Activated CD8-positive, alpha-beta memory T cell treated with anti-CD3 and anti-CD28 coated beads, Interleukin-2, amount 10 ng/mL, durations not matched to agents 7 days and 5 days (primary cell): ENCODE measurements at regions not wholly inside any gene's neighbourhood (a gene's known extent, or its start where the extent isn't known, plus 50 kb on each side); places are given as distances from the start of the nearest gene placed in this dataset.

Experiments used
- ATAC-seq: fragments of 150-1000 bp; cut with Tn5 transposase; one replicate; pipeline ENCODE4 v1.10.0; 2021; ENCODE audit warnings: moderate library complexity
- CTCF ChIA-PET: fragments of 350-600 bp; sonication (Branson Sonifier 250); formaldehyde crosslinking; loops from one replicate; lab custom pipeline; 2021; ENCODE audit warnings: antibody characterized with exemption; lab: Charles Lee
- DNase-seq: peaks from one replicate; pipeline ENCODE4 v3.0.0-alpha.2; 2020
- H3K27ac Mint-ChIP-seq: one replicate; pipeline ENCODE4 v1.8.0; 2021; ENCODE audit warnings: mild to moderate bottlenecking, mixed read lengths
- H3K27me3 Mint-ChIP-seq: one replicate; pipeline ENCODE4 v1.8.0; 2021; ENCODE audit warnings: mixed read lengths
- H3K36me3 Mint-ChIP-seq: one replicate; pipeline ENCODE4 v1.8.0; 2021; ENCODE audit warnings: mild to moderate bottlenecking, mixed read lengths
- H3K4me1 Mint-ChIP-seq: one replicate; pipeline ENCODE4 v1.8.0; 2021; ENCODE audit warnings: mixed read lengths
- H3K4me3 Mint-ChIP-seq: one replicate; pipeline ENCODE4 v1.8.0; 2021; ENCODE audit warnings: mild to moderate bottlenecking, moderate library complexity, mixed read lengths
- H3K9me3 Mint-ChIP-seq: one replicate; pipeline ENCODE4 v1.8.0; 2022; ENCODE audit warnings: low read depth, mixed read lengths

- peaks cover 24% of the 10 kb centered on the region for H3K9me3 Mint-ChIP-seq
- CTCF ChIA-PET, result interaction anchor here (0.6 to 1.4 kb wide), 2 partner anchors 11 to 493 kb away, joined by 3 to 4 read pairs; no protein-coding TSS in a partner anchor
- H3K4me1 Mint-ChIP-seq, result peaks cover 10% of the 10 kb centered on the region
- H3K27ac Mint-ChIP-seq, result no peak overlapping the region
- H3K27me3 Mint-ChIP-seq, result no peaks in the 10 kb centered on the region
- no peak overlapping the region for H3K4me3 Mint-ChIP-seq
- no peak for DNase-seq
- peaks cover 72% of the 10 kb centered on the region for H3K36me3 Mint-ChIP-seq
- no peak for ATAC-seq
These were observed 181.6 kb upstream of the FOXN3 start for GRCh38 chr14:89598548-89599186.

- Mint-ChIP-seq H3K4me1 (peaks cover 11% of the 10 kb centered on the region), H3K27me3 (no peaks in the 10 kb centered on the region), H3K9me3 (peaks cover 23% of the 10 kb centered on the region), H3K4me3 (no peak overlapping the region), H3K36me3 (peaks cover 55% of the 10 kb centered on the region), H3K27ac (no peak overlapping the region)
- DNase-seq (no peak), ATAC-seq (no peak)
- CTCF ChIA-PET, result no interaction called here
These were observed 175.9 kb upstream of the FOXN3 start for GRCh38 chr14:89592961-89593360.

GRCh38 chr14:89589400-89590118, 172.5 kb upstream of the FOXN3 start:
- CTCF ChIA-PET, result no interaction called here
- H3K9me3 Mint-ChIP-seq, result peaks cover 17% of the 10 kb centered on the region
- no peak overlapping the region for H3K27ac Mint-ChIP-seq
- peaks cover 47% of the 10 kb centered on the region for H3K36me3 Mint-ChIP-seq
- peaks cover 32% of the 10 kb centered on the region for H3K4me1 Mint-ChIP-seq
- H3K27me3 Mint-ChIP-seq, result no peaks in the 10 kb centered on the region
- DNase-seq (no peak), ATAC-seq (no peak)
- H3K4me3 Mint-ChIP-seq, result no peak overlapping the region

GRCh38 chr14:89588840-89589296, 171.8 kb upstream of the FOXN3 start:
- ATAC-seq (no peak), DNase-seq (no peak)
- Mint-ChIP-seq H3K27ac (no peak overlapping the region), H3K27me3 (no peaks in the 10 kb centered on the region), H3K4me1 (peaks cover 32% of the 10 kb centered on the region), H3K9me3 (peaks cover 17% of the 10 kb centered on the region), H3K36me3 (peaks cover 41% of the 10 kb centered on the region), H3K4me3 (no peak overlapping the region)
- CTCF ChIA-PET, result no interaction called here

- CTCF ChIA-PET, result no interaction called here
- Mint-ChIP-seq H3K4me3 (no peak overlapping the region), H3K4me1 (peaks cover 32% of the 10 kb centered on the region), H3K9me3 (peaks cover 17% of the 10 kb centered on the region), H3K36me3 (peaks cover 42% of the 10 kb centered on the region), H3K27me3 (no peaks in the 10 kb centered on the region), H3K27ac (no peak overlapping the region)
- DNase-seq (no peak), ATAC-seq (no peak)
These were observed 171.0 kb upstream of the FOXN3 start for GRCh38 chr14:89588016-89588415.

- Mint-ChIP-seq H3K27ac (no peak overlapping the region), H3K36me3 (peaks cover 39% of the 10 kb centered on the region), H3K27me3 (no peaks in the 10 kb centered on the region), H3K9me3 (peaks cover 10% of the 10 kb centered on the region), H3K4me1 (peaks cover 25% of the 10 kb centered on the region), H3K4me3 (no peak overlapping the region)
- ATAC-seq (no peak), DNase-seq (no peak)
- CTCF ChIA-PET, result interaction anchor here (0.9 kb wide), 1 partner anchor 157 kb away, joined by 3 read pairs; no protein-coding TSS in a partner anchor
These were observed 170.0 kb upstream of the FOXN3 start for GRCh38 chr14:89587136-89587420.

GRCh38 chr14:89586258-89587135, 169.5 kb upstream of the FOXN3 start:
- no peak overlapping the region for H3K4me3 Mint-ChIP-seq
- peaks cover 42% of the 10 kb centered on the region for H3K36me3 Mint-ChIP-seq
- H3K4me1 Mint-ChIP-seq, result peaks cover 25% of the 10 kb centered on the region
- CTCF ChIA-PET, result interaction anchor here (0.9 kb wide), 2 partner anchors 156 to 172 kb away, joined by 3 read pairs; no protein-coding TSS in a partner anchor
- peaks cover 6% of the 10 kb centered on the region for H3K9me3 Mint-ChIP-seq
- peak; percentile 70 for DNase-seq
- H3K27ac Mint-ChIP-seq, result peak overlapping the region; percentile 8
- H3K27me3 Mint-ChIP-seq, result no peaks in the 10 kb centered on the region
- peak; percentile 73 for ATAC-seq

- Mint-ChIP-seq H3K4me1 (no peaks in the 10 kb centered on the region), H3K4me3 (no peak overlapping the region), H3K36me3 (peaks cover 19% of the 10 kb centered on the region), H3K27ac (no peak overlapping the region), H3K27me3 (no peaks in the 10 kb centered on the region), H3K9me3 (no peaks in the 10 kb centered on the region)
- no peak for ATAC-seq
- DNase-seq, result no peak
- CTCF ChIA-PET, result no interaction called here
These were observed 161.1 kb upstream of the FOXN3 start for GRCh38 chr14:89578156-89578555.

- ATAC-seq, result no peak
- DNase-seq, result no peak
- H3K4me1 Mint-ChIP-seq, result no peaks in the 10 kb centered on the region
- H3K9me3 Mint-ChIP-seq, result no peaks in the 10 kb centered on the region
- H3K36me3 Mint-ChIP-seq, result peaks cover 15% of the 10 kb centered on the region
- no peak overlapping the region for H3K27ac Mint-ChIP-seq
- no peak overlapping the region for H3K4me3 Mint-ChIP-seq
- H3K27me3 Mint-ChIP-seq, result no peaks in the 10 kb centered on the region
- CTCF ChIA-PET, result no interaction called here
These were observed 159.9 kb upstream of the FOXN3 start for GRCh38 chr14:89576960-89577359.

- ATAC-seq, result no peak
- H3K9me3 Mint-ChIP-seq, result no peaks in the 10 kb centered on the region
- no peak overlapping the region for H3K27ac Mint-ChIP-seq
- H3K27me3 Mint-ChIP-seq, result no peaks in the 10 kb centered on the region
- CTCF ChIA-PET, result no interaction called here
- H3K36me3 Mint-ChIP-seq, result peaks cover 10% of the 10 kb centered on the region
- H3K4me1 Mint-ChIP-seq, result no peaks in the 10 kb centered on the region
- no peak for DNase-seq
- no peak overlapping the region for H3K4me3 Mint-ChIP-seq
These were observed 159.3 kb upstream of the FOXN3 start for GRCh38 chr14:89576145-89576927.

- ATAC-seq, result no peak
- Mint-ChIP-seq H3K4me1 (no peaks in the 10 kb centered on the region), H3K4me3 (no peak overlapping the region), H3K36me3 (peaks cover 12% of the 10 kb centered on the region), H3K27ac (no peak overlapping the region), H3K27me3 (no peaks in the 10 kb centered on the region), H3K9me3 (no peaks in the 10 kb centered on the region)
- CTCF ChIA-PET, result no interaction called here
- DNase-seq, result no peak
These were observed 158.5 kb upstream of the FOXN3 start for GRCh38 chr14:89575386-89576061.

GRCh38 chr14:89574420-89574819, 157.4 kb upstream of the FOXN3 start:
- Mint-ChIP-seq H3K36me3 (peaks cover 17% of the 10 kb centered on the region), H3K27me3 (no peaks in the 10 kb centered on the region), H3K27ac (no peak overlapping the region), H3K4me1 (no peaks in the 10 kb centered on the region), H3K4me3 (no peak overlapping the region), H3K9me3 (no peaks in the 10 kb centered on the region)
- ATAC-seq, result no peak
- CTCF ChIA-PET, result no interaction called here
- DNase-seq, result no peak

GRCh38 chr14:89573399-89573657, 156.3 kb upstream of the FOXN3 start:
- Mint-ChIP-seq H3K36me3 (peaks cover 17% of the 10 kb centered on the region), H3K4me1 (no peaks in the 10 kb centered on the region), H3K9me3 (no peaks in the 10 kb centered on the region), H3K27ac (no peak overlapping the region), H3K27me3 (no peaks in the 10 kb centered on the region), H3K4me3 (no peak overlapping the region)
- CTCF ChIA-PET, result no interaction called here
- DNase-seq (no peak), ATAC-seq (no peak)
